Astrocyte of the cerebellum (primary cell): ENCODE measurements at regions not wholly inside any gene's neighbourhood (a gene's known extent, or its start where the extent isn't known, plus 50 kb on each side); places are given as distances from the start of the nearest gene placed in this dataset.

Experiments
- DNase-seq: peaks from one replicate; pipeline ENCODE4 v3.0.0-alpha.2; 2011; ENCODE audit warnings: low read depth
- H3K4me3 ChIP-seq: 2 replicates; pipeline ENCODE4 v1.5.1; 2011; ENCODE audit warnings: mild to moderate bottlenecking, low read depth, low read length, moderate library complexity
- in situ Hi-C: cut with HindIII; loops from 2 replicates; pipeline ENCODE4 v1.10.0; 2017; ENCODE audit warnings: low sequenced_read_pairs
- TF ChIP-seq, protein P1 (sequence below): IDR thresholded peaks from 2 replicates; pipeline ENCODE4 v1.5.1; 2012; ENCODE audit warnings: low read length, low read depth, moderate library complexity, mild to moderate bottlenecking; ENCODE audit errors: missing control alignments

DNA sequence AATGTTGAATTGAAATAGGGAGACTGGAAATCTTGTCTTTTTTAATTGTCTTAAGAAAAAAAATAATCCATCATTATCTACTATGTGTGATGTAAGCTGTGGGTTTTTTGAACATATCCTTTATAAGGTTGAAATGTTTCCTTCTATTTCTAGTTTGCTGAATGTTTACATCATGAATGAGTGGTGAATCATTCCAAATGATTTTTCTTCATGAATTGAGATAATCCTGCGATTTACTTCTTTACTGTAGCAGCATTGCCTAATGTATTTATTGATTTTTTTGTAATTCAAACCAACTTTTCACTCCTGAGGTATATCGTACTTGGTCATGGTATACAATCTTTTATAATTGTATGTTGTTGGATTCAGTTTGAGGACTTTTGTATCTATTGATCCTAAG lies 607.6 kb upstream of the PFKP start:
- H3K4me3 ChIP-seq = no peak overlapping the region
- in situ Hi-C loops = no loop called here
- no peak for DNase-seq
- TF ChIP-seq, protein P1, sequence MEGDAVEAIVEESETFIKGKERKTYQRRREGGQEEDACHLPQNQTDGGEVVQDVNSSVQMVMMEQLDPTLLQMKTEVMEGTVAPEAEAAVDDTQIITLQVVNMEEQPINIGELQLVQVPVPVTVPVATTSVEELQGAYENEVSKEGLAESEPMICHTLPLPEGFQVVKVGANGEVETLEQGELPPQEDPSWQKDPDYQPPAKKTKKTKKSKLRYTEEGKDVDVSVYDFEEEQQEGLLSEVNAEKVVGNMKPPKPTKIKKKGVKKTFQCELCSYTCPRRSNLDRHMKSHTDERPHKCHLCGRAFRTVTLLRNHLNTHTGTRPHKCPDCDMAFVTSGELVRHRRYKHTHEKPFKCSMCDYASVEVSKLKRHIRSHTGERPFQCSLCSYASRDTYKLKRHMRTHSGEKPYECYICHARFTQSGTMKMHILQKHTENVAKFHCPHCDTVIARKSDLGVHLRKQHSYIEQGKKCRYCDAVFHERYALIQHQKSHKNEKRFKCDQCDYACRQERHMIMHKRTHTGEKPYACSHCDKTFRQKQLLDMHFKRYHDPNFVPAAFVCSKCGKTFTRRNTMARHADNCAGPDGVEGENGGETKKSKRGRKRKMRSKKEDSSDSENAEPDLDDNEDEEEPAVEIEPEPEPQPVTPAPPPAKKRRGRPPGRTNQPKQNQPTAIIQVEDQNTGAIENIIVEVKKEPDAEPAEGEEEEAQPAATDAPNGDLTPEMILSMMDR = no peak

DNA sequence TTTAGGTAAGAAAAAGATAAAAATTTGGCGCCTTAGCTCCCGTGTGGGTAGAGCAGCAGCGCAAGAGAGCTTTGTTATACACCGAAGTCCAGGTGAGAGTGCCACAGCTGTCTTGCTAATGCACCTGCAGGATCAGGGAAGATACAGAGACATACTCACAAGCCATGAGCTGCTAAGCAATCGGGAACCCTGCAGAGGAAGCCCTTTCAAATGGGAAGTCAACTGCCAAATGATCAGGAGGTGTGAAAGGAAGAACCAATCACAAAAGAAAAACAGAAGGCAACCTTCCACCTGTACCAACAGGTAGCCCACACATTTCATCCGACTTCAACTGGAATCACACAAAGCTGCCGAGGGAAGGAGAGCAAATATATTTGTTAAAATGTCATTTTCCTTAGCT lies 610.5 kb upstream of the PFKP start:
- in situ Hi-C loops = no loop called here
- TF ChIP-seq, protein P1 = no peak
- H3K4me3 ChIP-seq = no peak overlapping the region
- DNase-seq = no peak

DNA sequence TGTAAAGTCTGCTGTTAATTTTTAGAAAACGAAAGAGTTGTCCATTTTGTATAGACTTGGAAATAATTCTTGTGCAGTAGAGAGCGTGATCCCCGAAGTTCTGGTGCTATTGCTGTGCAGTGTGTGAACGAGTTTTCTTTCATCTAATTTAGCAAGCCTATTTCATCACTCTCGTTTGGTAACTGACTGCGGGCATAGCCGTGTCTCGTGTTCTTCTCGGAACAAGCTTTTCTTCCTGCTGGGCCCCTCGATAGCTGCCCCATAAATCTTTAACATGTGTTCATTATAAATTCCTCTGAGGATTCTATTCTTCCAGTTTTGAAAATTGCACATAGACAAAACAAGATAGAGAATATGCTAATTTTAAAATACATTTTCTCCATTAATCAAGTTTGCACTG lies 622.0 kb upstream of the PFKP start:
- TF ChIP-seq, protein P1 = no peak
- in situ Hi-C loops = no loop called here
- no peak for DNase-seq

DNA sequence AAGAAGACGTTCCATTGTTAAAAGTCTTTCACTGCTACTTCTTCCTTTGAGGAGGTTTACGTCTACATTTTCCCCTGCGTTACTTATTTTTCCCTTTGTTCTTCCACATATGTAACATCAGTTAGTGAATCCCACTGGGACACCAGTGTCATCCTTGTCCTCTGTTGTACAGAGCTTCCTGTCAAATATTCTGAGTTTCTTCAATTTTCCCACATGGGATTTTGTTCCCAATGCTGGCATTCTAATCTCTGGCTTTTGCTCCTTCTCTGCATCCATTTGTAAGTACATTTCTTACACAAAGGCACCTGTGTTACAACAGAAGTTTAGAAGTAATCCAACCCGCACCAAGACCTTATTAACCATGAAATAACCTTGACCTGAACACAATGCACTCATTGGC lies 627.4 kb upstream of the PFKP start:
- TF ChIP-seq, protein P1 = no peak
- in situ Hi-C loops = no loop called here
- no peak overlapping the region for H3K4me3 ChIP-seq
- DNase-seq = no peak

More for the DNA sequence above, 622.0 kb upstream of the PFKP start:
- H3K4me3 ChIP-seq = no peak overlapping the region

DNA sequence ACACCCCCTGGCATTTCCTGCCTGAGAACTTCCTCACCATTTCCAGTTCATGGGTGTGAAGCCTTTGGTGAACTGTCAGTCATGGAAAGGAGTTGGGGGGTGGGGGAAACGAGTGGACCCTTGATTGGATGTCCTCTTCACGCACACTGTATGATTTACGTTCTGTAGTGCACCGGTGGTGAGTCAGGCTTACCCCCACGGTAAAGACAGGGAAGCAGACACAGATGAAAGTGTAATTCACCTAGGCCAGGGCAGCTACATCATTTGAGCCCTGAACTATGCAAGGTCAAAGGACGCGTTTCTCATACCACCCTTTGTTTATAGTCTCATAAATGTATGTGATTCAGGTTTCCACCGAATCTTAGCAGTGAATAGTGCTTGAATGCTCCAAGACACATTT lies 628.3 kb upstream of the PFKP start:
- H3K4me3 ChIP-seq = no peak overlapping the region
- in situ Hi-C loops = no loop called here
- DNase-seq = no peak
- TF ChIP-seq, protein P1 = no peak

DNA sequence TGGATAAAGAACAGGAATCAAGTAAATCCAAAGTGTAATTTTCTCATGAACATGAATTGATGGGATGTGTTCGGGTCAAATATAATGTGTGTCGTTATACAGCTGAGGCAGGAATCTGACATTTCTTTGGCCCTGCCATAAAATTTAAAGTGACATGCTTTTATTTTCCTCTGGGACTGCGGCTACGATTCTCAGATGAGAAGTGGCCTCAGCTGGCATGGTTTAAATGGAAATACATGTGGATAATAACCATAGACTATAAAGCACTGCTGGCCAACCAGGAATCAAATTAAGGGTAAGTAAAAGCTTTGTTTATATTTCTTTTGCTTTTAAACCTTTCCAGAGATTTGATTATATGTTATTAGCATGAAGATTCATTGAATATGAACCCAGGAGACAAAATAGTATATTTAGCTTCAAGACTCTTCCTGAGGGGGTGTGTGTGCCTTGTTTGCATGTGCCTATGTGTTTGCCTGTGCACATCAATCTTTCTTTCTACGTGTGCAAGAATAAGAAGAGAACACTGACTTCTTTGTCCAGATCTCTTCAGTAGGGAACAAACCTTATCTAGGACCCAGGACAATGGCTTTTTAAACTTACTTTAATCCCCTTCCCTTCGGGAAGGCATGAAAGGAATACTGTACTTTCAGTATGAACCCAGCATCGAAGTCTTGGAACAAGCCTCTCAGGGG lies 629.0 kb upstream of the PFKP start:
- no peak for DNase-seq
- in situ Hi-C loops = no loop called here
- H3K4me3 ChIP-seq = no peak overlapping the region
- TF ChIP-seq, protein P1 = no peak
